K562 (cell line): ENCODE measurements at regions not wholly inside any gene's neighbourhood (a gene's known extent, or its start where the extent isn't known, plus 50 kb on each side); places are given as distances from the start of the nearest gene placed in this dataset.
"Not testable (repeated sequence)": the region's sequence is repeated elsewhere in the genome, so short reads cannot be mapped to it uniquely, and the experiment has no call there.

Experiments
- ATAC-seq: fragments of 200-7000 bp; cut with Tn5 transposase; 3 replicates; pipeline ENCODE4 v1.9.1; 2020; ENCODE audit warnings: moderate library complexity
- BruUV-seq: library from RNA; stranded (reverse); fragments of 400-500 nt; replicated peaks from 2 replicates; lab custom pipeline; 2021; lab: Mats Ljungman, UMichigan
- CTCF ChIA-PET: fragments of 300-600 bp; formaldehyde crosslinking; extraction: SDS; loops from one replicate; lab custom pipeline; 2021; ENCODE audit warnings: low intra/inter-chr PET ratio; lab: Yijun Ruan, JAX
- POLR2A ChIA-PET: fragments of 300-600, 350-650 bp; sonication (Branson Sonifier 250); formaldehyde crosslinking; extraction: SDS; loops from one replicate; lab custom pipeline; 2021; ENCODE audit warnings: antibody characterized with exemption, inconsistent platforms; lab: Yijun Ruan, JAX
- DNase-seq, 4 experiments: peaks; one replicate each; pipeline versions ENCODE4 v3.0.0 to v3.0.0-alpha.2; 2011 to 2018; ENCODE audit warnings: low spot score in 3 of 4, mixed read lengths in 3 of 4; ENCODE audit errors: extremely low read depth in 1 of 4
- FAIRE-seq: peaks from 2 replicates; lab custom pipeline; 2011; peaks lifted over from hg19 to GRCh38; lab: Jason Lieb, UNC
- H2AFZ ChIP-seq: 2 replicates; pipeline ENCODE4 v1.6.0; 2011; ENCODE audit warnings: low read depth, low read length, control low read depth, inconsistent platforms
- H3K27ac ChIP-seq: fragments of 200-600 bp; 3 replicates; pipeline ENCODE4 v1.8.0; 2011; ENCODE audit warnings: low read depth, mild to moderate bottlenecking, control low read depth, inconsistent platforms, low read length, moderate library complexity, mixed read lengths; ENCODE audit errors: extremely low read depth
- H3K27me3 ChIP-seq, 2 experiments: fragments of 300-600 bp in 1 of 2; 2 replicates in 1 of 2; 3 replicates in 1 of 2; pipeline versions ENCODE4 v1.6.0 to v1.8.0; 2011; ENCODE audit warnings: inconsistent platforms in 2 of 2, low read length in 2 of 2, mild to moderate bottlenecking in 1 of 2, mixed read lengths in 1 of 2, moderate library complexity in 1 of 2; ENCODE audit not compliant: control insufficient read depth in 2 of 2, insufficient read depth in 2 of 2
- H3K36me3 ChIP-seq: fragments of 300-600 bp; 3 replicates; pipeline ENCODE4 v1.8.0; 2011; ENCODE audit warnings: mild to moderate bottlenecking, low read length, inconsistent platforms; ENCODE audit not compliant: control insufficient read depth, insufficient read depth
- H3K4me1 ChIP-seq, 2 experiments: fragments of 200-600 bp in 1 of 2; replicated peaks in 1 of 2; 2 replicates in 1 of 2; 3 replicates in 1 of 2; pipeline versions ENCODE4 v1.5.1 to v1.8.0; 2011; ENCODE audit warnings: inconsistent platforms in 2 of 2, low read length in 2 of 2, mild to moderate bottlenecking in 1 of 2, mixed read lengths in 1 of 2, moderate library complexity in 1 of 2; ENCODE audit not compliant: control insufficient read depth in 2 of 2, insufficient read depth in 2 of 2
- H3K4me2 ChIP-seq: 2 replicates; pipeline ENCODE4 v1.6.1; 2011; ENCODE audit warnings: low read length, control low read depth, inconsistent platforms, mixed read lengths; ENCODE audit not compliant: insufficient read depth
- H3K4me3 ChIP-seq: fragments of 200-600 bp; sonication (generic), shearing (Covaris generic); 2 replicates; pipeline ENCODE4 v1.5.1; 2016; ENCODE audit warnings: control low read depth, inconsistent platforms
- H3K79me2 ChIP-seq: fragments of 200-600 bp; 3 replicates; pipeline ENCODE4 v1.8.0; 2011; ENCODE audit warnings: low read length, inconsistent platforms; ENCODE audit not compliant: control insufficient read depth, insufficient read depth
- H3K9ac ChIP-seq, 2 experiments: 2 replicates each; pipeline versions ENCODE4 v1.6.0 to v1.6.1; 2011; ENCODE audit warnings: low read depth in 2 of 2, low read length in 2 of 2, control low read depth in 1 of 2, inconsistent platforms in 1 of 2, mild to moderate bottlenecking in 1 of 2, mixed read lengths in 1 of 2; ENCODE audit not compliant: insufficient read depth in 1 of 2
- H3K9me1 ChIP-seq: one replicate; pipeline ENCODE4 v1.6.0; 2011; ENCODE audit warnings: inconsistent platforms, mild to moderate bottlenecking, low read length, moderate library complexity; ENCODE audit not compliant: control insufficient read depth, insufficient read depth
- H3K9me3 ChIP-seq: replicated peaks from 2 replicates; pipeline ENCODE4 v1.5.1; 2011; ENCODE audit warnings: low read depth, low read length, inconsistent platforms; ENCODE audit not compliant: control insufficient read depth, insufficient read depth
- H4K20me1 ChIP-seq: replicated peaks from 2 replicates; pipeline ENCODE4 v1.6.1; 2011; ENCODE audit warnings: low read length, inconsistent platforms, mixed read lengths; ENCODE audit not compliant: control insufficient read depth, insufficient read depth
- ERF ChIP-seq: fragments of 450-650 bp; formaldehyde crosslinking; IDR thresholded peaks from 2 replicates; pipeline ENCODE4 v1.4.0; 2020; ENCODE audit warnings: mild to moderate bottlenecking, mixed read lengths
- HNRNPH1 ChIP-seq: fragments of 200-400 bp; formaldehyde crosslinking; optimal IDR thresholded peaks from 2 replicates; pipeline ENCODE3; 2017; ENCODE audit warnings: low read depth, mild to moderate bottlenecking, low read length, moderate library complexity
- HNRNPK ChIP-seq: fragments of 200-400 bp; formaldehyde crosslinking; IDR thresholded peaks from one replicate; pipeline ENCODE4 v1.6.1; 2018; ENCODE audit warnings: mild to moderate bottlenecking, low read depth, low read length; ENCODE audit not compliant: poor library complexity, severe bottlenecking
- L3MBTL2 ChIP-seq: fragments of 450-650 bp; IDR thresholded peaks from 2 replicates; pipeline ENCODE4 v1.6.1; 2016; ENCODE audit warnings: mild to moderate bottlenecking, moderate library complexity
- PCBP2 ChIP-seq: fragments of 200-400 bp; formaldehyde crosslinking; IDR thresholded peaks from 2 replicates; pipeline ENCODE4 v1.6.1; 2018; ENCODE audit warnings: low read length, low read depth, mild to moderate bottlenecking, moderate library complexity; ENCODE audit not compliant: poor library complexity, severe bottlenecking
- PHB ChIP-seq: fragments of 250-450 bp; sonication (Bioruptor Pico); IDR thresholded peaks from 2 replicates; pipeline ENCODE4 v1.5.0; 2021
- PPARD ChIP-seq: fragments of 250-450 bp; sonication (Bioruptor Pico); IDR thresholded peaks from 2 replicates; pipeline ENCODE4 v1.8.0; 2022; ENCODE audit warnings: inconsistent platforms, mild to moderate bottlenecking, moderate library complexity
- ZC3H4 ChIP-seq: sonication (generic); formaldehyde crosslinking; IDR thresholded peaks from 2 replicates; pipeline ENCODE4 v1.9.0; 2021; ENCODE audit warnings: missing genetic modification reagents, borderline replicate concordance
- ZNF197 ChIP-seq: fragments of 200-800 bp; sonication (Bioruptor generic); IDR thresholded peaks from 2 replicates; pipeline ENCODE4 v1.6.1; 2016; ENCODE audit warnings: low read depth, missing genetic modification characterization, missing compliant biosample characterization
- ZNF217 ChIP-seq: sonication (generic); formaldehyde crosslinking; IDR thresholded peaks from 2 replicates; pipeline ENCODE4 v1.8.0; 2022; ENCODE audit warnings: mild to moderate bottlenecking, missing genetic modification reagents
- WGBS: fragments of 100-300 bp; shearing (Covaris generic); methylation state at CpG from one replicate; pipeline ENCODE4 v1.1.6; 2016; ENCODE audit warnings: low coverage, mixed read lengths; ENCODE audit not compliant: insufficient coverage; ENCODE audit errors: missing lambda C conversion rate; 5-methylcytosine and 5-hydroxymethylcytosine counted together
- in situ Hi-C: fragments of 300-500 bp; cut with MboI; formaldehyde crosslinking; loops from 4 replicates; pipeline ENCODE4 v1.15.0; 2018; ENCODE audit warnings: inconsistent platforms, mixed read lengths
- intact Hi-C: fragments of 100-400 bp; cut with micrococcal nuclease; formaldehyde crosslinking; loops from 2 replicates; pipeline ENCODE4 v1.14.2; 2022

DNA sequence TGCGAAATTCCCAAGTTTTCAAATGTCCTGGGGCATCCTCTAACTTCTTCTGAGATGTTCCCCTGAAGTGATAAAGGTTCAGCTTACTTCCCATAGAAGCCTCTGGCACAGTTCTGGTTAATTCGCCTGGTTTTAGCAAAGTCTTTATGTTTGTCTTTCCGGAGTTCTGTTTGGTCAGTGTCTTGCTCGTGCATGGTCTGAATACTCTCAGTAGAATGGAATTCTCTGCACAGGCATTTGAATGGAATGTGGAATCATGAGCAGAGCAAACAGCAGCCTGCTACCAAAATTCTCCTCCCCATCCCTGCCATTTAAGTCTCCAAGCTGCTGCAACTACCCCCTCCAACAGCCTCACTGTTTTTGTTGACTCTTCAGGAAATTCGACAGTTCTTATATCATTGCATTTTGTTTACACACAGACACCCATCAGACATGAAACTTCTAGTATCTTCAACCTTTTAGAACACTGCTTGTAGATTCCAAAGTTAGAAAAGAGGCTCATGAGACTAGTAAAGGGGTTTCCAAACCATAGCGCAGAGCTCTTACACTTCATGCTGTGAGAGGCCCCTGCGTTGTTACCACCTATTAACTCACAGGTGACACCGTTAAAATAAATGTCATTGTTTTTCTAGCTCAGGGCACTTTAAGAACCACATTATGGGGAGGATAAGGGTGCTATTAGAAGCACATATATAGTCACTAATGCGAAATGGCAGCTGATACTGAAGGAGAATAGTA is 129.7 kb downstream of the PLCE1 start:
- Histone ChIP-seq H3K4me2 (no peak overlapping the region), H3K9me3 (no peaks in the 10 kb centered on the region)

GRCh38 chr10:94124147-94124546 is 130.4 kb downstream of the PLCE1 start:
- H3K27ac ChIP-seq, BruUV-seq, ATAC-seq, H3K9me1 ChIP-seq, H3K4me1 ChIP-seq, CTCF ChIA-PET, H3K9ac ChIP-seq, H3K27me3 ChIP-seq, H3K36me3 ChIP-seq, H2AFZ ChIP-seq, intact Hi-C loops, DNase-seq, FAIRE-seq, H4K20me1 ChIP-seq, H3K79me2 ChIP-seq, H3K4me3 ChIP-seq, in situ Hi-C loops, H3K4me2 ChIP-seq, H3K9me3 ChIP-seq: not testable (repeated sequence)
- POLR2A ChIA-PET, result interaction anchor here (0.8 kb wide), 1 partner anchor 23 kb away, joined by 3 read pairs; no protein-coding TSS in a partner anchor
- WGBS, result 0% methylated on average over 2 of the region's 2 CpGs

More for the DNA sequence above, 129.7 kb downstream of the PLCE1 start:
- H3K9ac ChIP-seq, result no peak overlapping the region
- no peak overlapping the region for H2AFZ ChIP-seq
- intact Hi-C loops (no loop called here), in situ Hi-C loops (no loop called here)
- H3K36me3 ChIP-seq, result no peaks in the 10 kb centered on the region
- ATAC-seq (no peak), FAIRE-seq (no peak), DNase-seq (no peak)
- no peaks in the 10 kb centered on the region for H3K4me1 ChIP-seq
- no TSS peak for BruUV-seq
- H4K20me1 ChIP-seq, result no peaks in the 10 kb centered on the region
- POLR2A ChIA-PET, result interaction anchor here (0.8 kb wide), 1 partner anchor 24 kb away, joined by 3 read pairs; no protein-coding TSS in a partner anchor
- TF ChIP-seq HNRNPH1 (no peak), ZNF217 (no peak), PCBP2 (no peak), L3MBTL2 (no peak), PHB (CRISPR knock-in tag) (no peak), ZC3H4 (CRISPR knock-in tag) (no peak), HNRNPK (no peak), ZNF197 (no peak), PPARD (no peak), ERF (CRISPR knock-in tag) (no peak)
- no peak overlapping the region for H3K4me3 ChIP-seq
- H3K27ac ChIP-seq, result no peak overlapping the region
- WGBS, result 0% methylated on average over 9 of the region's 9 CpGs
- CTCF ChIA-PET, result no interaction called here
- H3K9me1 ChIP-seq, result no peaks in the 10 kb centered on the region
- no peaks in the 10 kb centered on the region for H3K27me3 ChIP-seq
- no peaks in the 10 kb centered on the region for H3K79me2 ChIP-seq

DNA sequence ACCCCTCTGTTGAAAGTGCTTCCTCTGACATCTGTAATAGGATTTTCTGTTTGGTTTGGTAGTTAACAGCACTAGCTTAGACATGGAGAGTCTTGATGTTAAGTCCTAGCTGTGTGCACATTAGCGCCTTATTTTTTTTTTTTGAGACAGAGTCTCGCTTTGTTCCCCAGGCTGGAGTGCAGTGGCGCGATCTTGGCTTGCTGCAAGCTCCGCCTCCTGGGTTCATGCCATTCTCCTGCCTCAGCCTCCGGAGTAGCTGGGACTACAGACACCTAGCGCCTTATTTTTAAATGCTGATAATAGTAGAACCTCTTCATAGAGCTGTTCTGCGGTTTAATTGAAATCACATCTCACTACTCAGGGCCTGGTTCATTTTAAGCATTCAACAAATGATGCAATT is 131.5 kb downstream of the PLCE1 start:
- H3K4me2 ChIP-seq, POLR2A ChIA-PET, H3K9me3 ChIP-seq, in situ Hi-C loops, BruUV-seq, H2AFZ ChIP-seq, H3K4me3 ChIP-seq, H3K79me2 ChIP-seq, H3K27me3 ChIP-seq, H3K9ac ChIP-seq, FAIRE-seq, H4K20me1 ChIP-seq, ATAC-seq, H3K27ac ChIP-seq, H3K4me1 ChIP-seq, CTCF ChIA-PET, intact Hi-C loops, H3K36me3 ChIP-seq, DNase-seq, H3K9me1 ChIP-seq: not testable (repeated sequence)
- WGBS, result 7% methylated on average over 8 of the region's 8 CpGs
